B cell (primary cell): ENCODE measurements at regions not wholly inside any gene's neighbourhood (a gene's known extent, or its start where the extent isn't known, plus 50 kb on each side); places are given as distances from the start of the nearest gene placed in this dataset.

Experiments
- ATAC-seq: fragments of 200-7000 bp; cut with Tn5 transposase; one replicate; pipeline ENCODE4 v1.10.0; 2021; ENCODE audit warnings: low read depth, mild to moderate bottlenecking, moderate number of reproducible peaks, moderate library complexity
- CTCF ChIA-PET: fragments of 350-600 bp; sonication (Branson Sonifier 250); formaldehyde crosslinking; loops from one replicate; lab custom pipeline; 2021; ENCODE audit warnings: antibody characterized with exemption, inconsistent platforms; lab: Charles Lee
- POLR2A ChIA-PET: fragments of 350-600 bp; sonication (Branson Sonifier 250); formaldehyde crosslinking; loops from one replicate; lab custom pipeline; 2021; ENCODE audit warnings: antibody characterized with exemption; lab: Charles Lee
- DNase-seq: peaks from one replicate; pipeline ENCODE4 v3.0.0; 2013
- H2AFZ ChIP-seq: 2 replicates; pipeline ENCODE4 v1.6.1; 2012; ENCODE audit warnings: mild to moderate bottlenecking, low read depth, low read length; ENCODE audit not compliant: insufficient read depth, poor library complexity, severe bottlenecking
- H3K27ac ChIP-seq, 2 donors: 1 replicate in 1 of 2; 2 replicates in 1 of 2; pipeline ENCODE4 v1.5.1; 2012 to 2013; ENCODE audit warnings: low read length in 2 of 2, mild to moderate bottlenecking in 2 of 2, moderate library complexity in 1 of 2
- H3K27me3 ChIP-seq, 4 experiments: fragments of 200-600 bp in 1 of 4; sonication (generic) in 1 of 4; replicated peaks in 1 of 4; 1 replicate in 2 of 4; 2 replicates in 2 of 4; pipeline versions ENCODE4 v1.6.1 to v1.7.0; 2013 to 2016; ENCODE audit warnings: low read length in 3 of 4, mild to moderate bottlenecking in 2 of 4, mixed read lengths in 1 of 4, moderate library complexity in 1 of 4; ENCODE audit not compliant: insufficient read depth in 4 of 4, control insufficient read depth in 3 of 4; ENCODE audit errors: control extremely low read depth in 1 of 4
- H3K36me3 ChIP-seq, 2 experiments: replicated peaks in 1 of 2; 1 replicate in 1 of 2; 2 replicates in 1 of 2; pipeline versions ENCODE4 v1.6.1 to v1.7.1; 2013; ENCODE audit warnings: low read length in 1 of 2; ENCODE audit not compliant: insufficient read depth in 2 of 2, control insufficient read depth in 1 of 2; ENCODE audit errors: control extremely low read depth in 1 of 2, extremely low read depth in 1 of 2
- H3K4me1 ChIP-seq, 2 donors: fragments of 200-600 bp in 1 of 2; sonication (generic) in 1 of 2; 1 replicate in 1 of 2; 2 replicates in 1 of 2; pipeline versions ENCODE4 v1.5.1 to v1.6.1; 2013 to 2017; ENCODE audit warnings: low read length in 2 of 2; ENCODE audit not compliant: control insufficient read depth in 2 of 2, insufficient read depth in 2 of 2
- H3K4me2 ChIP-seq: replicated peaks from 2 replicates; pipeline ENCODE3; 2012; ENCODE audit warnings: mild to moderate bottlenecking, low read depth, low read length; ENCODE audit not compliant: poor library complexity, severe bottlenecking
- H3K4me3 ChIP-seq, 5 experiments: fragments of 200-600 bp in 1 of 5; sonication (generic) in 1 of 5; 1 replicate in 3 of 5; 2 replicates in 2 of 5; pipeline versions ENCODE4 v1.5.1 to v1.7.0; 2011 to 2016; ENCODE audit warnings: low read length in 4 of 5, mild to moderate bottlenecking in 4 of 5, low read depth in 2 of 5, control low read depth in 1 of 5, moderate library complexity in 1 of 5; ENCODE audit not compliant: insufficient read depth in 1 of 5; ENCODE audit errors: control extremely low read depth in 1 of 5, extremely low read depth in 1 of 5
- H3K79me2 ChIP-seq: fragments of 200-600 bp; sonication (generic); one replicate; pipeline ENCODE4 v1.6.0; 2016; ENCODE audit warnings: low read length; ENCODE audit not compliant: control insufficient read depth, insufficient read depth
- H3K9ac ChIP-seq: fragments of 200-600 bp; sonication (generic); 2 replicates; pipeline ENCODE4 v1.6.1; 2017; ENCODE audit warnings: mild to moderate bottlenecking, low read length, moderate library complexity
- H3K9me3 ChIP-seq, 3 donors: one replicate each; pipeline versions ENCODE4 v1.6.1 to v1.7.1; 2013; ENCODE audit warnings: low read length in 2 of 3; ENCODE audit not compliant: control insufficient read depth in 2 of 3, insufficient read depth in 1 of 3; ENCODE audit errors: control extremely low read depth in 1 of 3
- H4K20me1 ChIP-seq: 2 replicates; pipeline ENCODE4 v1.6.0; 2012; ENCODE audit warnings: mild to moderate bottlenecking, low read length; ENCODE audit not compliant: insufficient read depth, control insufficient read depth, poor library complexity, severe bottlenecking
- H3K27ac Mint-ChIP-seq: one replicate; pipeline ENCODE4 v1.8.0; 2021; ENCODE audit warnings: mixed read lengths
- H3K27me3 Mint-ChIP-seq: one replicate; pipeline ENCODE4 v1.8.0; 2021; ENCODE audit warnings: mixed read lengths
- H3K4me1 Mint-ChIP-seq: one replicate; pipeline ENCODE4 v1.8.0; 2021; ENCODE audit warnings: mixed read lengths
- H3K4me3 Mint-ChIP-seq: one replicate; pipeline ENCODE4 v1.8.0; 2021; ENCODE audit warnings: mixed read lengths
- H3K9me3 Mint-ChIP-seq: one replicate; pipeline ENCODE4 v1.8.0; 2022; ENCODE audit warnings: mixed read lengths; ENCODE audit not compliant: insufficient read depth
- EZH2 ChIP-seq: IDR thresholded peaks from 2 replicates; pipeline ENCODE4 v1.6.1; 2012; ENCODE audit warnings: borderline replicate concordance, low read depth, mild to moderate bottlenecking, moderate library complexity, low read length; ENCODE audit not compliant: insufficient read depth, poor library complexity, severe bottlenecking
- WGBS: methylation state at CpG from one replicate; pipeline ENCODE4 v1.1.5; 2013; ENCODE audit warnings: missing lambda C conversion rate; ENCODE audit not compliant: insufficient coverage; 5-methylcytosine and 5-hydroxymethylcytosine counted together
- intact Hi-C: fragments of 100-400 bp; cut with micrococcal nuclease; formaldehyde crosslinking; loops from one replicate; pipeline ENCODE4 v1.10.0; 2022
- TF ChIP-seq, protein P1 (sequence below): fragments of 200-600 bp; IDR thresholded peaks from one replicate; pipeline ENCODE4 v1.8.0; 2022; ENCODE audit warnings: antibody characterized with exemption, mild to moderate bottlenecking

DNA sequence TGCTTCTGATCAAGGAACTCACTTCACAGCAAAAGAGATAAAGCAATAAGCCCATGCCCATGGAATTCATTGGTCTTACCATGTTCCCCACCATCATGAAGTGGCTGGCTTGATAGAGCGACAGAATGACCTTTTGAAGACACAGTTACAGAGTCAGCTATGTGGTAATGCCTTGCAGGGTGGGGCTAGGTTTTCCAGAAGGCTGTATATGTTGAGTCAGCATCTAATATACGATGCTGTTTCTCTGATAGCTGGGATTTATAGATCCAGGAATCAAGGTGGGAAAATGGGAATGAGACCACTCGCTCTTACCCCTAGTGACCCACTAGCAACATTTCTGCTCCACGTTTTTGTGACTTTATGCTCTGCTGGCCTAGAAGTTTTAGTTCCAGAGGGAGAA is 220.7 kb upstream of the RSPO3 start:
- H3K27ac Mint-ChIP-seq, result no peak overlapping the region

DNA sequence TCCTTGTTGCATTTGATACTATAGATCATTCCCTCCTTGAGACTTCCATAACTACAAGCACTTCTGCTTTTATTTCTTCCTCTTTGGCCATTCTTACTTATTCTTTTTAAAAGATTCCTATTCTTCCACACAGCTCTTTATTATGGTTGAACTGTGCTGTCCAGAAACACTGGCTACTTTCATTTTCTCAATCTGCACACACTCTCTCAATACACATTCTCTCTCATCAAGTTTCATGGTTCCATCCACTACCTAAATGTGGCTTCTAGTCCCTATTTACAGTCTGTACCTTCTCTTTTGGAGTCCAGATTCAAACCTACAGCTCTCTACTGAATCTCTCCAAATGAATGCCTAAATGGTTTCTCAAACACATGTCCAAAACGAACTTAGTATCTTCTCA is 214.3 kb upstream of the RSPO3 start:
- intact Hi-C loops, result no loop called here
- no peak overlapping the region for H3K4me2 ChIP-seq
- no peak overlapping the region for H3K4me3 ChIP-seq
- H3K9me3 ChIP-seq, result no peaks in the 10 kb centered on the region
- ChIA-PET CTCF (no interaction called here), POLR2A (no interaction called here)
- ATAC-seq, result no peak
- H4K20me1 ChIP-seq, result no peaks in the 10 kb centered on the region
- no peaks in the 10 kb centered on the region for H3K36me3 ChIP-seq
- DNase-seq, result no peak
- Mint-ChIP-seq H3K27me3 (no peaks in the 10 kb centered on the region), H3K4me3 (no peak overlapping the region), H3K27ac (no peak overlapping the region), H3K9me3 (no peaks in the 10 kb centered on the region), H3K4me1 (no peaks in the 10 kb centered on the region)
- H3K27me3 ChIP-seq, result peaks cover 0 to 2% (median 0%) of the 10 kb centered on the region in 4 experiments
- 71% methylated on average over 1 of the region's 1 CpG for WGBS
- H3K4me1 ChIP-seq, result no peaks in the 10 kb centered on the region
- no peak overlapping the region for H3K9ac ChIP-seq
- H2AFZ ChIP-seq, result no peak overlapping the region
- TF ChIP-seq EZH2, result no peak
- TF ChIP-seq, protein P1, sequence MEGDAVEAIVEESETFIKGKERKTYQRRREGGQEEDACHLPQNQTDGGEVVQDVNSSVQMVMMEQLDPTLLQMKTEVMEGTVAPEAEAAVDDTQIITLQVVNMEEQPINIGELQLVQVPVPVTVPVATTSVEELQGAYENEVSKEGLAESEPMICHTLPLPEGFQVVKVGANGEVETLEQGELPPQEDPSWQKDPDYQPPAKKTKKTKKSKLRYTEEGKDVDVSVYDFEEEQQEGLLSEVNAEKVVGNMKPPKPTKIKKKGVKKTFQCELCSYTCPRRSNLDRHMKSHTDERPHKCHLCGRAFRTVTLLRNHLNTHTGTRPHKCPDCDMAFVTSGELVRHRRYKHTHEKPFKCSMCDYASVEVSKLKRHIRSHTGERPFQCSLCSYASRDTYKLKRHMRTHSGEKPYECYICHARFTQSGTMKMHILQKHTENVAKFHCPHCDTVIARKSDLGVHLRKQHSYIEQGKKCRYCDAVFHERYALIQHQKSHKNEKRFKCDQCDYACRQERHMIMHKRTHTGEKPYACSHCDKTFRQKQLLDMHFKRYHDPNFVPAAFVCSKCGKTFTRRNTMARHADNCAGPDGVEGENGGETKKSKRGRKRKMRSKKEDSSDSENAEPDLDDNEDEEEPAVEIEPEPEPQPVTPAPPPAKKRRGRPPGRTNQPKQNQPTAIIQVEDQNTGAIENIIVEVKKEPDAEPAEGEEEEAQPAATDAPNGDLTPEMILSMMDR, result no peak
- no peak overlapping the region for H3K27ac ChIP-seq
- no peaks in the 10 kb centered on the region for H3K79me2 ChIP-seq

More for the DNA sequence above, 220.7 kb upstream of the RSPO3 start:
- ChIA-PET CTCF (no interaction called here), POLR2A (no interaction called here)
- H3K4me1 Mint-ChIP-seq, result no peaks in the 10 kb centered on the region
- Histone ChIP-seq H4K20me1 (no peaks in the 10 kb centered on the region), H3K36me3 (no peaks in the 10 kb centered on the region), H3K9me3 (peaks cover 0 to 3% (median 0%) of the 10 kb centered on the region in 3 donors), H3K4me3 (no peak overlapping the region), H3K79me2 (no peaks in the 10 kb centered on the region), H3K27me3 (peaks cover 0 to 2% (median 0%) of the 10 kb centered on the region in 4 experiments), H3K9ac (no peak overlapping the region), H3K4me2 (no peak overlapping the region), H3K27ac (no peak overlapping the region), H2AFZ (no peak overlapping the region), H3K4me1 (no peaks in the 10 kb centered on the region)
- H3K4me3 Mint-ChIP-seq, result no peak overlapping the region
- no peak for TF ChIP-seq EZH2
- TF ChIP-seq, protein P1, result no peak
- intact Hi-C loops, result no loop called here
- DNase-seq, result no peak
- ATAC-seq, result no peak
- no peaks in the 10 kb centered on the region for H3K27me3 Mint-ChIP-seq
- 80% methylated on average over 2 of the region's 4 CpGs for WGBS
- H3K9me3 Mint-ChIP-seq, result no peaks in the 10 kb centered on the region
